Tibial nerve (tissue), 4 donors: ENCODE measurements at regions not wholly inside any gene's neighbourhood (a gene's known extent, or its start where the extent isn't known, plus 50 kb on each side); places are given as distances from the start of the nearest gene placed in this dataset.

Experiments used
- DNase-seq, 2 donors: peaks; one replicate each; pipeline ENCODE4 v3.0.0-alpha.2; 2019; ENCODE audit warnings: low spot score in 2 of 2
- H3K27ac ChIP-seq, 4 donors: fragments of 200-600 bp; sonication (generic) in 3 of 4; one replicate each; pipeline ENCODE4 v1.5.1; 2017 to 2019; ENCODE audit warnings: mild to moderate bottlenecking in 1 of 4
- H3K27me3 ChIP-seq, 2 donors: fragments of 200-600 bp; sonication (generic) in 1 of 2; one replicate each; pipeline versions ENCODE4 v1.5.1 to v1.6.0; 2017 to 2019
- H3K36me3 ChIP-seq, 3 donors: fragments of 200-600 bp; sonication (generic); one replicate each; pipeline ENCODE4 v1.5.1; 2018 to 2019
- H3K4me1 ChIP-seq, 4 donors: fragments of 200-600 bp; sonication (generic) in 3 of 4; one replicate each; pipeline ENCODE4 v1.5.1; 2017 to 2019
- H3K4me3 ChIP-seq, 4 donors: fragments of 200-600 bp; sonication (generic) in 3 of 4; one replicate each; pipeline ENCODE4 v1.5.1; 2017 to 2019; ENCODE audit warnings: mild to moderate bottlenecking in 1 of 4, moderate library complexity in 1 of 4
- H3K9me3 ChIP-seq, 4 donors: fragments of 200-600 bp; sonication (generic) in 3 of 4; one replicate each; pipeline ENCODE4 v1.5.1; 2017 to 2019
- EP300 ChIP-seq, 2 donors: sonication (generic); formaldehyde crosslinking; IDR thresholded peaks; one replicate each; pipeline ENCODE4 v1.6.1; 2017; ENCODE audit warnings: antibody characterized with exemption in 2 of 2, mild to moderate bottlenecking in 1 of 2
- POLR2A ChIP-seq, 2 donors: fragments of 450-650 bp; IDR thresholded peaks; one replicate each; pipeline ENCODE4 v1.6.1; 2017; ENCODE audit warnings: antibody characterized with exemption in 2 of 2, mild to moderate bottlenecking in 2 of 2, moderate library complexity in 2 of 2
- WGBS, 2 donors: methylation state at CpG; one replicate each; pipeline ENCODE4 v1.1.5; 2018; 5-methylcytosine and 5-hydroxymethylcytosine counted together
- TF ChIP-seq, protein P1 (sequence below), 5 experiments: fragments of 200-600 bp in 3 of 5; fragments of 450-650 bp in 2 of 5; sonication (generic) in 3 of 5; IDR thresholded peaks; one replicate each; pipeline ENCODE4 v1.5.1; 2016 to 2019; ENCODE audit warnings: antibody characterized with exemption in 5 of 5, mild to moderate bottlenecking in 3 of 5, moderate library complexity in 2 of 5

DNA sequence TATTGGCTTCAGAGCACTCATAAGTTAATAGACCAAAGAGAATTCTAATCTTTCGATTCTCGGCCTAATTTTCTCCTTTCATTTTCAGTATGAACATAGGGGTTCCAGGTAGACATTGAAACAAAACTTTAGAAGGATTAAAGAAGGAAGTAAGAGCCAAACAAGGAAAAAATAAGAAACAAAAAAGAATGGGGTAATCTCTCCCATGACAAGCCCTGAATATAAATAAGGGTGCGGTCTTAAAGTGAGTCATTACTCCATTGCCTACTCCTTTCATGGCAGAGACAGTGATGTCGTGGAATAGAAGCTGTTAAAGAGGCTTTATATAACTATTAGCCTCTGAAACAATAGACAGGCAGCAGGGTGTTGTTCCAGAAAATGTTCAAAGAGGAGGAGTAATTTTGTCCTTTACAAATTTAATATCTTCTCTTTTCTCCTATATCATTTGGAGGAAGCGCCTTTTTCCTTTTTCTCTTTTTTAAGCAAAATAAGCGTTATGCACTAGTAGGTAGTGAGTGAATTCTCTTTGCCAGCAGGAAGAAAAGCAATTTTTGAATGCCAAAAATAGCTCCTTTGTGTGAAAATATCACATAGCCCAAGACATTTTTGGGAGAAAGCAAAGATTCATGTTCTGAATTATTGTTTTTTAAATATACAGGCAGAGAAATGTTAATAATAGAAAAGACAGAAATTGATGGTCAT, 607.9 kb upstream of the KCNMB2 start:
- Histone ChIP-seq H3K36me3 (no peaks in the 10 kb centered on the region), H3K27ac (peak overlapping the region in 1 of 4 donors; percentile 6), H3K4me3 (no peak overlapping the region), H3K4me1 (peaks cover 0 to 30% (median 0%) of the 10 kb centered on the region in 4 donors), H3K9me3 (peaks cover 0 to 1% (median 0%) of the 10 kb centered on the region in 4 donors), H3K27me3 (no peaks in the 10 kb centered on the region)
- WGBS, 2 donors = 63 to 74% methylated on average over 6 of the region's 6 CpGs
- peak in 1 of 2 donors; percentile 18 for TF ChIP-seq EP300 (IDR thresholded peaks at IDR 0.05)
- no peak for TF ChIP-seq POLR2A (IDR thresholded peaks at IDR 0.05)
- TF ChIP-seq, protein P1, sequence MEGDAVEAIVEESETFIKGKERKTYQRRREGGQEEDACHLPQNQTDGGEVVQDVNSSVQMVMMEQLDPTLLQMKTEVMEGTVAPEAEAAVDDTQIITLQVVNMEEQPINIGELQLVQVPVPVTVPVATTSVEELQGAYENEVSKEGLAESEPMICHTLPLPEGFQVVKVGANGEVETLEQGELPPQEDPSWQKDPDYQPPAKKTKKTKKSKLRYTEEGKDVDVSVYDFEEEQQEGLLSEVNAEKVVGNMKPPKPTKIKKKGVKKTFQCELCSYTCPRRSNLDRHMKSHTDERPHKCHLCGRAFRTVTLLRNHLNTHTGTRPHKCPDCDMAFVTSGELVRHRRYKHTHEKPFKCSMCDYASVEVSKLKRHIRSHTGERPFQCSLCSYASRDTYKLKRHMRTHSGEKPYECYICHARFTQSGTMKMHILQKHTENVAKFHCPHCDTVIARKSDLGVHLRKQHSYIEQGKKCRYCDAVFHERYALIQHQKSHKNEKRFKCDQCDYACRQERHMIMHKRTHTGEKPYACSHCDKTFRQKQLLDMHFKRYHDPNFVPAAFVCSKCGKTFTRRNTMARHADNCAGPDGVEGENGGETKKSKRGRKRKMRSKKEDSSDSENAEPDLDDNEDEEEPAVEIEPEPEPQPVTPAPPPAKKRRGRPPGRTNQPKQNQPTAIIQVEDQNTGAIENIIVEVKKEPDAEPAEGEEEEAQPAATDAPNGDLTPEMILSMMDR (IDR thresholded peaks at IDR 0.05) = no peak
- no peak for DNase-seq

GRCh38 chr3:177929310-177929709, 606.9 kb upstream of the KCNMB2 start:
- Histone ChIP-seq H3K4me3 (no peak overlapping the region), H3K4me1 (peaks cover 0 to 38% (median 0%) of the 10 kb centered on the region in 4 donors), H3K9me3 (no peaks in the 10 kb centered on the region), H3K36me3 (no peaks in the 10 kb centered on the region), H3K27ac (no peak overlapping the region), H3K27me3 (no peaks in the 10 kb centered on the region)
- DNase-seq = no peak
- WGBS, 2 donors = 93 to 95% methylated on average over 2 of the region's 2 CpGs
- TF ChIP-seq, protein P1 (IDR thresholded peaks at IDR 0.05) = no peak
- no peak for TF ChIP-seq POLR2A (IDR thresholded peaks at IDR 0.05)
- TF ChIP-seq EP300 (IDR thresholded peaks at IDR 0.05) = no peak

GRCh38 chr3:177930771-177931170, 605.5 kb upstream of the KCNMB2 start:
- Histone ChIP-seq H3K27me3 (no peaks in the 10 kb centered on the region), H3K9me3 (no peaks in the 10 kb centered on the region), H3K27ac (no peak overlapping the region), H3K4me3 (no peak overlapping the region), H3K4me1 (peaks cover 0 to 42% (median 0%) of the 10 kb centered on the region in 4 donors), H3K36me3 (no peaks in the 10 kb centered on the region)
- TF ChIP-seq, protein P1 (IDR thresholded peaks at IDR 0.05) = no peak
- no peak for TF ChIP-seq EP300 (IDR thresholded peaks at IDR 0.05)
- TF ChIP-seq POLR2A (IDR thresholded peaks at IDR 0.05) = no peak
- no peak for DNase-seq
- 93 to 96% methylated on average over 2 of the region's 2 CpGs for WGBS, 2 donors

DNA sequence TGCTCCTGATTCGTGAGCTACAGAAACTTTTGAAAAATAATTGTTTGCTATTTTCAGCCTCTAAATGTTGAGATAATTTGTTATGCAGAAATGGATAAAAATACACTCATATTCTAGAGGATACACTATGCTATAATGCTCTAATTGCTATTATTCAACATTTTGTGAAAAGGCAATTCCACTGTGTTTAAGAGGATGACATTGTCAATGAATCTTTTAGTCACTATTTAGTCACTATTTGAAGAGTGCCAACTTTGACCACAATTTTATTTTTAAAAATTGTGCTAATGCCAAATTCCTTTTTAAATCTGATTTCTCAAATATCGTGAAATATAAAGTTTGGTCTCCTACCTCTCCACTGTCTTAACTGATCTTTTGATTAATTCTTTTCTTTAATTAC, 604.9 kb upstream of the KCNMB2 start:
- WGBS, 2 donors = 45 to 47% methylated on average over 2 of the region's 2 CpGs
- Histone ChIP-seq H3K27me3 (no peaks in the 10 kb centered on the region), H3K36me3 (no peaks in the 10 kb centered on the region), H3K4me1 (peaks cover 0 to 42% (median 0%) of the 10 kb centered on the region in 4 donors), H3K27ac (no peak overlapping the region), H3K9me3 (no peaks in the 10 kb centered on the region), H3K4me3 (no peak overlapping the region)
- DNase-seq = no peak
- TF ChIP-seq, protein P1 (IDR thresholded peaks at IDR 0.05) = no peak
- TF ChIP-seq EP300 (IDR thresholded peaks at IDR 0.05) = no peak
- no peak for TF ChIP-seq POLR2A (IDR thresholded peaks at IDR 0.05)

GRCh38 chr3:177932346-177932745, 603.9 kb upstream of the KCNMB2 start:
- Histone ChIP-seq H3K27me3 (no peaks in the 10 kb centered on the region), H3K4me1 (peaks cover 0 to 42% (median 0%) of the 10 kb centered on the region in 4 donors), H3K9me3 (no peaks in the 10 kb centered on the region), H3K4me3 (no peak overlapping the region), H3K27ac (no peak overlapping the region), H3K36me3 (no peaks in the 10 kb centered on the region)
- 44 to 67% methylated on average over 1 of the region's 1 CpG for WGBS, 2 donors
- DNase-seq = no peak
- TF ChIP-seq POLR2A (IDR thresholded peaks at IDR 0.05) (no peak), EP300 (IDR thresholded peaks at IDR 0.05) (no peak)
- TF ChIP-seq, protein P1 (IDR thresholded peaks at IDR 0.05) = no peak
